HG03025 (cell line): ENCODE measurements at regions not wholly inside any gene's neighbourhood (a gene's known extent, or its start where the extent isn't known, plus 50 kb on each side); places are given as distances from the start of the nearest gene placed in this dataset.
"Not testable (repeated sequence)": the region's sequence is repeated elsewhere in the genome, so short reads cannot be mapped to it uniquely, and the experiment has no call there.

Source experiments
- ATAC-seq: cut with Tn5 transposase; IDR thresholded peaks from one replicate; pipeline ENCODE4 v1.9.1; 2021; ENCODE audit warnings: mild to moderate bottlenecking, moderate library complexity; ENCODE audit not compliant: unreplicated experiment, low FRiP score

DNA sequence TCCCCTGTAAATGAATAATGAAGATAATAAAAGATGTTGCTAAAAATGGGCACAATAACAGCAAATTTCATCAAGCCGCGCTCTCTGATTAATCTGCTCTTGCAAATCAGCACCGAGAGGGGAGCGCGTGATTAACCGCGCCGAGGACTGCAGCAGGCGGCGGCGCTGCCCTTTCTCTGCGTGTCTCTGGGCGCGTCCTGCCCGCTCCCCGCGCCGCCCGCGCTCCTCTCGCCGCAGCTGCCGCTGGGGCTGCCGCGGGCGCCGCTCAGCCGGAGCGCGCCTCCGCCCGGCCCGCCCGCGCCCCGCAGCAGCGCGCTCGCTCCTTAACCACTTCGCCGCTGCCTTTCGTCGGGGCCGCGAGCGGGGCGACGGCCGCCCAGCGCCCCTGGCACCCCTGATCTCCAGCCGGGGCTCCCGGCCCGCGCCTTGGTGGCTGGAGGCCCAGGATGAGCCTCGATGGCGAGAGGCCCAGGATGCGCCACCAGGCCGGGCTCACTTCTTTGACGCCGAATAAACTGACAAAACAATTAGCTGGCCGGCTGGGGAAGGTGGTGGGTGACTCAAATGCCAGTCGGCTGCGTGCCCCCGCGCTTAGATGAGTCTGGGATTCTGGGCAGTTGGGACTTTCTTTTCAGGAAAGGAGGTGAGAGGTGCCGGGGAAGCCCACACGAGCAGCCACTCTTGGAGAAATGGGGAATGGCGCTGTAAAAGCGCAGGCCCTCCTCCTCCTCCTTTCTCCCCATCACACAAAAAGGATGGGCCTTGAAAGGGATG, 221.4 kb upstream of the PKN2 start:
- no peak for ATAC-seq

DNA sequence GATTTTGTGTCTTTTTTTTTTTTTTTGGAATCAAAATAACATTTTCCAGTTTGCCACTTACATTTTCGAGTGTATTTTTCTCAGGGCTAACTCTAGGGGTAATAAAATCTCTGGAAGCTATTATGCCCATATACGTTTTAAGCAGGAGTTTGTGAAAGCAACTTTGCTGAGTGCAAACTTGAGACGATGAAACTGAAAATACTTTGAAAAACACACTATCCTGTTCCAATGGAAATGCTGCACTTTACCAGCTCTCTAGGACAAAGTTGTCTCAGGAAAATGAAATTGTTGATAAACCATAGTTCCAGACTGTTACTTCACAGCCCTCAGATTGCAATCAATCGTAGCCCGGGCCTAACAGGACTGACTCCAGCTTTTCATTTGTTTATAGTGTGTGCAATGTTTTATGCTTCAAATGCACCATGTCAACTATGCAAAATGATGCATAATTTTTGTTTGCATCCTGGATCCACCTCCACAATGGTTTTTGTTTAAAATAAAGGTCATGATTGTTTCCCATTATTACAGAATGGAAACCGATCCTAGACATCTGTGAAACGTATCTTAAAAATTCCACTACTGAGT, 220.6 kb upstream of the PKN2 start:
- no peak for ATAC-seq

DNA sequence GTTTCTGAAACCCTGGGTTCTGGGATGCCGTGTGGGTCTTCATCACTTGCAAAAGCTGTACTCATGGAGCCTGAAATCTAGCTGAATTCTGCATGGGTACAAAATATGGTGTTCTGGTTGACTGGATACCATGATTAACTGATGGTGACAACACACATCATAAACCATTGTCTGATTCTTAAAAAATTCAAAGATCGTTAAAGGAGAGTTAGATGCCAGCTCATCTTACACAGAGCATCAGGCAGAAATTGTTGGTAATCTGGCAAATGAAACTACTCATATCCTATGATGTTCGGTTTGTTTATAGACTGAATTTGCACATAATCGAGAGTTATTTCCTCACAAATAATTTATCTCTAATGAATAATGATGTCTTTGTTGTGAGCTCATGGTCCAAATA, 218.1 kb upstream of the PKN2 start:
- ATAC-seq = no peak

DNA sequence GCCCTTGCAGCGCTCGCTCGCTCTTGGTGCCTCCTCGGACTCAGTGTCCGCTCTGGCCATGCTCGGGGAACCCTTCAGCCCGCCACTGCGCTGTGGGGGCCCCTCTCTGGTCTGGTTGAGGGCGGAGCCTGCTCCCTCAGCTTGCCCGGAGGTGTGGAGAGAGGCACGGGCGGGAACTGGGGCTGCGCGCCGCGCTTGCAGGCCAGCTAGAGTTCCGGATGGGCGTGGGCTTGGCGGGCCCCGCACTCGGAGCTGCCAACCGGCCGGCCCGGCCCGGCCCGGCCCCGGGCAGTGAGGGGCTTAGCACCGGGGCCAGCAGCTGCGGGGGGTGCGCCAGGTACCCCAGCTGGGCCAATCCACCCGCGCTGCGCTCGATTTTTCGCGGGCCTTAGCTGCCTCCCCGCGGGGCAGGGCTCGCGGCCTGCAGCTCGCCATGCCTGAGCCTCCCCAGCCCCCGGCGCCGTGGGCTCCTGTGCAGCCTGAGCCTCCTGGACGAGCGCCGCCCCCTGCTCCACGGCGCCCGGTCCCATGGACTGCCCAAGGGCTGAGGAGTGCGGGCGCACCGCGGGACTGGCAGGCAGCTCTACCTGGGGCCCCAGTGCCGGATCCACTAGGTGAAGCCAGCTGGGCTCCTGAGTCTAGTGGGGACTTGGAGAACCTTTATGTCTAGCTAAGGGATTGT, 217.0 kb upstream of the PKN2 start:
- ATAC-seq = no peak

DNA sequence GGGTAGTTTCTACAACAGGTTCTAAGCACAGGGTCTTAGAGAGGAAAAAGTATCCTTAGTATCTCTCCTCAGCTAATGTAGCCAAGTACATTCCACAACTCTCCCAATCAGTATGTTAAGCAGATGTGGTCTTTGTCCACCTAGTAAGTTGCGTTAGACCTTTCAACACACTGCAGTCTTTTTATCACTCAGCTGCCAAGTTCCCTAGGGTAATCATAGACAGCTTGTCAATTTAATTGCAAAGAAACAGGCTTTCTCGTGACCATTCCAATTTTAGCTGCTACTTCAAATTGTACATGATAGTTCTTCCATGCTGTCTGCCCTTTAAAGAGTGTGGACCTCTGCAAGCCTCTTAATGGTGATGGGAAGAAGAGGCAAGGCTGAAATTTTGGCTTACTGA, 211.8 kb upstream of the PKN2 start:
- ATAC-seq = no peak

DNA sequence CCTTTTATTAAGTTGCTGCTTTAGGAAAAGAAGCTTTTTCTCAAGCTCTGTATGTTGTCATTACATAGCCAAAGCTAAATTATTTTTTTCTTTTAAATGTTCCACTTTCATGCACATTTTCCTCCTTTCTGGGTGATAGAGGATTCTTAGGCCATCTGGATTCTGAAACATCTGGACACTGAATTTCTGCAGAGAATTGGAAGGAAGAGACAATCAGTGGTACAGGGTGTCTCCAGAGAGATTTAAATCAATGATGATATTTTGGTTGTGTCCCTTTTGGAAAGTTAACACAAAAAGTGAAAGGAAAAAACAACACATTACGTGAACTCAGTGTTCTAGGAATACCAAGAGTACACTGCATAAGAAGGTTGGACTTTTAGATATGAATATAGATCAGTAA, 211.4 kb upstream of the PKN2 start:
- ATAC-seq = no peak

DNA sequence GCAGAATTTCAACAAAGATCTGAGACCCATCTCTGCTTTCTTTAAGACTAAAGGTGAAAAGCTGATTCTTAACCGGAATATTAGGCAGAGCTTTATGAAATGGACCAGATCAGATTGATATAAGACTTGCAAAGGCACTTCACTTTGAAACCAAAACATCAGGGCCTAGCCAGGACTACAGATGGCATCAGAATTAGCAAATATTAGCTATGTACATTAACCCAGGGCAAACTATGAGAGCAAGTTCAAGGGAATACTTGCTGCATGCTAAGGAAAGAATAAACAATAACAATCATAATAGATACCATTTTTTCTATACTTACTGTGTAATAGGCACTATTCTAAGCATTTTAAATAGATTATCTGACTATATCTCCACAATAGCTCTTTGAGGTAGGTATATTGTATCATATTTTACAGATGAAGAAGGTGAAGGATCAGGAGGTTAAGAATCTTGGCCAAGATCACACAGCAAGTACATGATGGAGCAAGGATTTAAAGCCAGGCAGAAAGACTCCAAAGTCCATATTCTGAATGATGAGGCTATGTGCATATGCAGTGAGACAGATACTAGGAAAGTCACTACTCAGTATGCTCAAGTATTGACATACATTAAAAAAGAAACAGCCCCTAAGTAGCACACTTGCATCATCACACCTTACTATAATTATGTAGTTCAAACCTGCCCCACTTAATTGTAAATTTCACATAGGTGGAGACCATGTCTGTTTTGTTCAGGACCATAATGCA, 209.3 kb upstream of the PKN2 start:
- ATAC-seq = no peak

DNA sequence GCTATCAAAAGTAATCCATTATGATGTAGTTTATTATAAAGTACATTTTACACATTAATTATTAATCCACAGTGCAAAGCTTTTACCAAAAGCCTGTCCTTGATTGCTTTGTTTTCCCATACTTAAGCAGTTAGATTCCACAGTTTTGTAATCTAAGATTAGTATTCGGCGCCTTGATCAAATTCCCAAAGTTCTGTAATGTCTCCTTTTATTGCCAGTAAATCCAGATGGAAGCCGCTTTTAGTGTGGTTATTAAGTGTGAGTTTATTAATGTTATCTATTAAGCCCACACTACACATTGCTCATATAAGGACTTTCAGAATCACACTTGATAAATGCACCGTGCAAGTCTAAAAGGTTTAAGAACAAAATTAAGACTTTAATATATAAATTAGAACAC, 199.2 kb upstream of the PKN2 start:
- ATAC-seq = no peak

DNA sequence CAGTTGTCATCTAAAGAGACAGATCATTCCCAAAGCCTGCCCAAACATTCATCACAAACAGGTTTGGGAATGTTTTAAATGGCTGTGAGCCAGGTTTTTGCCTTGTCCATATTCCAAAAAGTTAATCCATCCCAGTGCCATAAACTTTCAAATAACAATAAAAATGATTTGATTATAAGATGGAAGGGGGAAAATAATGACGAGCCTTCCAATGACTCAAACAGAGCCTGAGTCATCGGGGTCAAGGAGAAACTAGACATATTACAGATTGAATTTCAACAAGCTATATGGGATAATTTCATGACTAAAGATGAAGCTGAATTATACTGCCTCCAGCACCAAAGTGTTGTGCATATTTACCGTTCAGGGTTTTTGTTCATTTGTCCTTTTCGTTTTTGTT, 195.8 kb upstream of the PKN2 start:
- ATAC-seq = no peak

DNA sequence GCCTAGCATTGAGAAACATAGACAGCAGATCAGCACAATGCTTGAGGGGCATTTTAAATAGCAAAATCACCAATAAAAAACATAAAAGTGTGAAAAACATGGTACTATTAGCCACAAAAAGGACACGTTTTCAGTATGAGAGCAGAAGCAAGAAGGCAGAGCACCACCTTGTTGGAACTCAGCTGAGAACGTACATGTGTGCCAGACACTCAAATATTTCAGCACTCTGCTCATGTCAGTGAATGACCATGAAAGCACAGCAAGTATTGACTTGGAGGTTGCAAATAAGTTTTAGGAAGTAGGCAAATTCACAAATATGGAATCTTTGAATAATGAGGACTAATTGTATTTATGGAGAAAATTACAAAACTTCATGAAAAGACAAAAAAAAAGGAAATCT, 193.4 kb upstream of the PKN2 start:
- no peak for ATAC-seq

DNA sequence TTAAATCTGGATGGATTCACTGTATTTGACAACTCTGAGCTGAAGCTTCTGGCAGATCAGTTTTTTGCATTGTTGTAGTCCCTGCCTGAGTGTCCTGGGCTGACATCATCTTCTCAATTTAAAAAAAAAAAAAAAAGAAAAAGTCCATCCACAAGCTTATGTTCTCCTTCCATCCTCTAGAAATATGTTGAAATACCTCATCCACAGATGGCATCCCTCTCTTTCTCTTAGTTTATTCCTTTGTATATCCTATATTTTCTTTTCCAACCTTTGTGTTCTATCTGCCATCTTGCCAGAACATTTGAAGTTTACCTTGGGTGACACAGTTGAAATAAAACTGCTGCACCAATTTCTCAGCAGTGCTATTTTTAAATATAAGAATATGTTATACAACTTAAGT, 184.4 kb upstream of the PKN2 start:
- no peak for ATAC-seq

DNA sequence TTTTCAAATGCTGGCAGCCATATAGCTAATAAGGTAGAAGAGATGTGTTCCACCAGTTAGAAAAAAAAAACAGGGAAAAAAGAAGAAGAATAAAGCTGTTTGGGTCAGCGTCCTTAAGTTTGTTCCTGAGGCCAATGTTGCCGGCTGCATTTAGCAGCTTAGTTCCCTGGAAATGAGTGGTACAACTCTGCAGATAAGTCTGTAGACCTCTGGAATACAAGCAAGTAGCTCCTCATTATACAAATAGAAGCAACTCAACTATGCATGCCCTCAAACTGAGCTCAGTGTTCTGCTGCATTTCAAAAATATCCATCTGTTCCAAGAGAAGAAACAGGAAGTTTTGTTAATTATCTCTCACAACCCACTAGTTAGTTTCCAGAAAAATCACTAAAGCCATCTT, 181.2 kb upstream of the PKN2 start:
- no peak for ATAC-seq

DNA sequence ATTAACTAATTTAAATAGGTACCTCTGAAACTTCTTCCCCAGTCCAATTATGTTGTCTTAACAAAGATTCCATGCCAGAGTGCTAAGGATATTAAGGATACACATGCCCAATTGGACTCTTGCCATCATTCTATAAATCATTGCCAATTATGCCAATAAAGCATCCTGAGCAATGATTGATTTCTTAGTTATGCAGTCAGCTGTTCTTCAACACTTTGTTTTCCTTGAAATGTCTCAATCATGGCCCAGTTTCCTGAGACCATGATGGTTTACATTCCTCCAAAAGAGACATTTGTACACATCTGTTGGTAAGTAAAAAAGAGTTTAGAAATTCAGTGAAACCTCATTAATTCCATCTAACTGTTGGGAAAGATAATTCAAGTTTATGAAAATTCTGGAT, 180.4 kb upstream of the PKN2 start:
- no peak for ATAC-seq

DNA sequence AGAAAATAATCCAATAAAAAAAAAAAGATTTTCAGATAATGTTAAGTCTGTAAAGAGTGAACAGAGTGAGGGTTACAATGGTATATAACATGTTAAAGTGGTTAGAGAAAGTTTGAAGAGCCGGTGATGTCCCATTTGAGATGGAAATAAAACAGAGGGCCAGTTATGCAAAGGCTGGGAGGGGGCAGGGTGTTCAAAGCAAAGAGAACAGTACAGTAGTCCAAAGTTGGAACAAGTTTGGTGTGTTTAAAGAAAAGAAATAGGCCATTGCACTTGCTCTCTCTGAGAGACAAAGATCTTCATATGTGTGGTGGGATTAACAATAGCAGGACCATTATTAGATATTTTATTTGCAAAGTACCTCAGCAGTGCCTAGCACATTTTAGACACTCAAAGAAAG, 179.5 kb upstream of the PKN2 start:
- ATAC-seq = no peak

DNA sequence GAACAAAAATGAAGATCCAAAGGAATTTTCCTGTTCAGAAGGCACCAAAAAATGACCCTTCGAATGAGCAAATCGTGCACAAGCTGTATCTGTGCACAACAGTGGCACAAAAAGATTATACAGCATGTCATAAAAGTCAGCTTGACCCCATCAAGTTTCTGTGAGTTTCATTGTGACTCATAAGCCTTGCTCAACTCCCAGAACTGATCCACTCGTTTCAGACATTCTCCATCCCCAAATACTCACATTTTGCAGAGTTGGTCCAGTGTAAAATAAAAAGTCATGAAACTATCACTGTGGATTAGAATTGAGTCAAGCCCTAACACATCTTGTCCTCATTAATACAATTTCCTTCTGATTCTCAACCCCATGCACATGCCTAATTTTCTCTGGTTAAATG, 174.7 kb upstream of the PKN2 start:
- no peak for ATAC-seq

DNA sequence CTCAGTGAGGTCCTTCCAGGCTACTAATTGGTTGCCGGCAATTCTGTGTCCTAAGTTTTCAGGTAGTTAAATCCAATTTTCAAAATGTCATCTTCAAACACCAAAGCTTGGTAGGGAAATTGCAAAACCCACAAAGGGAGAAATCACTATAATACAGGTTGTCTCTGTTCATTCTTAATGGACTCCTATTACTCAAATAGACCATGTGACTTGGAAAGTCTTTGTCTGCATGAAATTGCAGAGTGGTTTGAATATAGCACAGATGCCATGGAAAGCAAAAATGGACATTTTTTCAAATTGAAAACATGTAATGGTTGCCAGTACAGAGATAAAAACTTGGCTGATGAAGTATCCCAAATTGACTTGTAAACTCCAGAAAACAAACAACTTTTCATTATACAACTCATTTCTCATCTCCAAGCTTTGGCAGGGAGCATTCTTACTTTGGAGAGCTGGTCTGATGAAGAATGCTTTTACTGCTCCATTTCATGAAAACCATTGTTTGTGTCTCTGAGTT, 169.5 kb upstream of the PKN2 start:
- no peak for ATAC-seq

DNA sequence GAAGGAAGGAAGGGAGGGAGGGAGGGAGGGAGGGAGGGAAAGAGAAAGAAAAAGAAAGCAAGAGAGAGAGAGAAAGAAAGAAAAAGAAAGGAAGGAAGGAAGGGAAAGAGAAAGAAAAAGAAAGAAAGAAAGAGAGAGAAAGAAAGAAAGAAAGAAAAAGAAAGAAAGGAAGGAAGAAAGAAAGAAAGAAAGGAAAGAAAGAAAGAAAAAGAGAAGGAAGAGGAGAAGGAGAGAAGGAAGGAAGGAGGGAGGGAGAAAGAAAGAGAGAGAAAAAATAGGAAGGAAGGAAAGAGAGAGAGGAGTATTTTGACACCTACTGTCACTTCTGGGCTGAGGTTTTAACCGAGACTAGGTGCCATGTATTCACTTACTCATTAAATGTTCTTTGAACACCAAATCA, 166.6 kb upstream of the PKN2 start:
- ATAC-seq = not testable (repeated sequence)

DNA sequence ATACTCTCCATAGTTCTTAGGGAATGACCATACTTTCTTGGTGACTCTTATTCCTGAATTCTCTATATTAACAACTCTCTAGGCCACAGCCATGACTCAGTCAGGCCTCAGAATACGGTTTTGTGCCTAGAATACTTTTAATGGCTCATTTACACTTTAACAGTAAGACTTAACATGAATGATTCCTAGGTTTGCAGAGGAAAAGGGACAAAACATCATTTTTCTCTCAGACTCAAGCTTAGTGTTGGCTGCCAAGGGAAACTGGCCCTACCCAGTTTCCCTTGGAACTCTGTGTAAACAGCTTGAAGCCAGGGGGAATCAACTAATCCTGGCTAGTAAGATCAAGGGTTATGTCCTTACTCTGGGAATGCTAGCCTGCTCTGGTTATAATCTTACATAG, 164.9 kb upstream of the PKN2 start:
- no peak for ATAC-seq

DNA sequence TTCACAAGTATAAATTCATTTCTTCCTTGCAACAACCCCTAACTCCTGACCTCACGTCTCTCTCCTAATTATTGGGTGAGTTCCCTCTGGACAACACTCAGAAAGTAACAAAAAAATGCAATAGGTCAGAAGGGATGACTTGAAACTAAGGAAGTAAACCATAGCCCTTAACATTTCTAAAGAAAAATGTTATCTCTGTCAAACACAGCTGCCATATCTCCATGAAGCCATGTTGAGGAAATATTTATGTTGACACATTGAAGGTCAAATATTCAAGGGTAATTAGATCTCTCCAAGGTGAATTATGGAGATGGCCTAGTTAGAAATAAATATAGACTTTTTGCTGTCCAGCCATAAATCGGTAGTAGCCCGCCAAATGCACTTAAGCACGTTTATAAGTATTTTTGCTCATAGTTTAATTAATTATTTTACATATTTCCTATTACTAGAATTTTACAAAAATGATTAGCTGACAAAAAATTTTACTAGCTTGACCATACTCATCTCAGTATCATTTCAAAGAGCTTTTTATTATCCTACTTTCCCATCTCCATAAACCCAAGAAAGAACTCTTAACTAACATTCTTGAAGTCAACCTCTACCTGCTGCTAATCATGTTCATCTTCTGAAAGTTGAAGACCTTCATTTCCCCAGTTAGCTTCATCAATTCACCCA, 160.1 kb upstream of the PKN2 start:
- no peak for ATAC-seq

DNA sequence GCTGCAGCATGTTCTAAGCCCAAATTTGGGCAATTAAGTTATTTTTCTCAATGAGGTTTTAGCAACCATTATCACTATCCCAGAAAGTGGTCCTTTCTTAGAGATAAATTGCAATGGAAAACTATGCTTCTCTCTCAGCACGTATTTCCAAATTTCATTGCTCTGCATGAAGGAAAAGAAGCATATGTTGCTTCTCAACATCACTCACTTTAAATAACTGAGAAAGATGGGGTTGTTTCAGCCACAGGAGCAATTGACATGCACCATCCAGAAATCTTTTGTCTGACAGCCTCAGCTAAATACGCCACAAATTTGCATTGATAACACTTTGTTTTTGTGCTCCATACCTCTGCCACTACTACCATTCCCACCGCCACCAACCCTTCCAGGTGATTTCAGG, 157.6 kb upstream of the PKN2 start:
- ATAC-seq = no peak

DNA sequence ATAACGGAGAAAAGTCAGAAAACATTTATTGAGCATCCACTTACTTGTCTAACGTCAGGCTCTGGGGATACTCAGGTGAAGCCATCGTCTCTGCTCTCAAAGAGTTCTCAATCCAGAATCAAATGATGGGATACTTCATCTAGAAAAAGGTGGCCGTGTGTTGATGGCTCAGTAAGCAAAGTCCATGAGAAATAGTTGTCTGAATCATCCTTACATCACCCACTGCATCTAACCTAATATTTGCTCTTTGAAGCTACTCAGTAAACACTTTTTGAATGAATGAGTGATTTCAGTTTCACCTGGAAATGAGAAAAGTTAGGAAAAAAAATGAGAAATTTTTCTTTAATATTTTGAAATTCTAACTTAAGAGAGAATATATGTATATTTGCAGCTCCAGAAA, 155.3 kb upstream of the PKN2 start:
- no peak for ATAC-seq
